Amniotic stem cell (primary cell): ENCODE measurements at regions not wholly inside any gene's neighbourhood (a gene's known extent, or its start where the extent isn't known, plus 50 kb on each side); places are given as distances from the start of the nearest gene placed in this dataset.
"Not testable (repeated sequence)": the region's sequence is repeated elsewhere in the genome, so short reads cannot be mapped to it uniquely, and the experiment has no call there.

Experiments used
- DNase-seq: peaks from one replicate; lab custom pipeline; 2025; lab: John Stamatoyannopoulos, UW

DNA sequence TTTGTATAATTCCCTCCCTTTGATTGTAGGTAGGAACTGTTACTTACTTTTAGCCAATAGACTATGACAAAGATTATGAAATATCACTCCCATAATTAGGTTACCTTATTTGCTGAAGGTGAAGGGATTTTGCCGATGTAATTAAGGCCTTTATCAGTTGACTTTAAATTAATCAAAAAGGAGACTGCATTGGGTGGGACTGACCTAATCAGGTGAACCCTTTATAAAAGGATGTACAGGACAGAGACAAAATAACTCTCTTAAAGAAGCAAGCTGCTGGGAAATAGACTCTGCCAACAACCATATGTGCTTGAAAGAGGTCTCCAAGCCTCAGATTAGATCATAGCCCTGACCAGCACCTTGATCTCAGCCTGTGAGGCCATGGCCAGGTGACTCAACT, 167.6 kb downstream of the SOX3 start:
- DNase-seq: no peak

DNA sequence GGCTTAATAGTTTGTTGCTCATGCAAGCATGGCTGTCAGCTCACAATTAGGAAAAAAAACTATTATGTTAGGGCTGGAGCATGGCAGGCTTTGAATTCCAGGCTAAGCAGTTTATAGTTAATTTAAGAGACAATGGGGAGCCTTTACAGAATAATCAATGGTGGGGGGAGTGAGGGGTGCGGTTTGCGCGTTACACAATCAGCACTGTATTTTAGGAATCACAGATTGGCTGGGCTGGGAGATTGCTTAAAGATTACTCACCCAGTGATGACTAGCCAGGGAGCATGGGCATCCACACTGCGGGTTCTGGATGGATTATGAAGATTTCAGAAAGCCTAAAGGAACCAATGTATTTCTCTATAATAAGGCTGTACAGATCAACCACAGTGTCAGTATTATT, 186.6 kb downstream of the SOX3 start:
- DNase-seq: no peak

DNA sequence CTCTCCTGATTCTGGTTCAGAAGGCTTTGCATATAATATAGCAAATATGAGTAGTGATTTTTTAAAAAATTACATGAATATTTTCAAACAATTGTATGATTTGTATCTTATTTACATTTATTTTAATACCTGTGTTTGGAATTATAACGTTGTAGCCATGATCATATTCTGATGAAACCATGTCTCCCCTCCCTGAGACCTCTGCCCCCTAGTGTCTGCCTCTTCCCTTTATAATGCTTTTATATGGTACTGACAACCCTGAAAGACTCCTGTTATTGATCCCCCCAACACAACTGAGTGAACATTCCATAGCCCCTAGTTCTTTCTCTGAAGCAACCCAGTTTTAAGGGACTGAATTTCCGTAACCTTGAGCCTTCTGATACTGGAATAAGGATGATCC, 187.4 kb downstream of the SOX3 start:
- no peak for DNase-seq

DNA sequence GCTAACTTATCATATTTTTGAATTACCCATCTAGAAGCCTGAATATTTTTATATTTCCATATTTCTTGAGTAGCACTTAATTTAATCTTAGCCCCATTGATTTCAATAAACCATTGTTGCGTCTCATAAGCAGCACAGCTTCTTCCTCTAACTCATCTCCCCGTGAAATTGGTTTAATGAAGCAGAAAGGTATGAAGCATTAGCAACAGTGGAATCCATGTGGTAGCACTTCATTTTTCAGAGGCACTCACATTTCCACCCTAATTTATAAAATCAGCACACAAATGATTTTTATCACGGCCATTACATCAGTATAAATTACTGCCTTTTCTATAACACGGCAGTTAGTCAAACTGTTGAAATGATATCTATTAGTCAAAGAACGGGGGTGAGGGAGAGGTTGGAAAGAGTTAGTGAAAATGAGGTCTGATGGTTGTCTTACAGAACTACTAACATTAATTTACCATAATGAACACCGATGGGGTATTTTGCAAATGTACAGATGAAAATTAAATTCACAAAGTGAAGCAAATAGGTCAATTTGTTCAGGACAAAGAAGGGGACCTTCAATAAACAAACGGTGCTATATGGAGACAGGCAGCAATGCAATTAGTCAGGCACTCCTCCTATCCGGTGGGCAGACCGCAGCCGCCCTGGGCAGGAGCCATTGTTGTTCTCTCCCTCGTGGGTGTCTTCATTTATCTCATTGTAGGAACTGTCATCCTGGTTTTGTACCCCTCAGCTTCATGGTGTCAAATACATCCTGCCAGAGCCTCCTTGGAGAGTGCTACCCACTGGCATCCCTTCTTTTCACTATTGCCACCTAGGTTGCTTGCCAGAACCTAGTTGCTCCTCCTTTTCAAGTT, 205.7 kb downstream of the SOX3 start:
- no peak for DNase-seq

DNA sequence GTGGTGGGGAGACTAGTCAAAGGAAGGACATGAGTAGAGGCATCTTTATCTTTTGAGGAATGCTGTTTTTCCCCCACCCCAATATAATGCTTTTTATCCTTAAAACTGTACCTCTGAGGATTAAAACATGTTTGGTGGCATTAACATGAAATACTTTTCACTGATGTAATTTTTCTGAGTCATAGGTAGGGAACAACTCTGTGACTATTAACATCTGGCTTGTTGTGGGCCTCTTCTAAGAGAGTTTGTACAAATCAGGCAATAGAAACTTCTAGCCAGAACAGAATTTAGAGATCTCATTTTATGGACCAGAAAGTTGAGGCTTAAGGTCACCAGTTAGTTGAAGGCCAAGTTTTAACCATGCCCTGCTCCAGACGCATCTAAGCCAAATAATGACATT, 207.6 kb downstream of the SOX3 start:
- DNase-seq: no peak

DNA sequence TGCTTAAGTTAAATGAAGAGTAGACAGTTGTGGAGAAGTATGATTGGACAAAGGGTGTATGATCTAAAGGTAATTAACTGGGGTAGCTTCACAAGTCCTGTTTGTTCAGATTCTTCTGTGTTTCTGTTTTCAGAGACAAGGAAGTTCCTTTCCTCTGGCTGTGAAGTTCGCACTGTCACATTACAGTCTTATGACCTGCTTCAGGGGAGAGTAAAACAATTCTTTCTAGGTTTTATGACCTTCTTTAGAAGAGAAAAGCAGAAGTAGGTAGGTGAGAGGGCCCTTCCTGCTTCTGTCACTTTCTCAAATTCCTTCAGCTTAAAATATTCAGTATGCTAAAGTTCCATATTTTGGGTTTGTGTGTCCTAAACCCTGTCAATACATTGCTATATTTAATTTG, 211.9 kb downstream of the SOX3 start:
- DNase-seq: no peak

DNA sequence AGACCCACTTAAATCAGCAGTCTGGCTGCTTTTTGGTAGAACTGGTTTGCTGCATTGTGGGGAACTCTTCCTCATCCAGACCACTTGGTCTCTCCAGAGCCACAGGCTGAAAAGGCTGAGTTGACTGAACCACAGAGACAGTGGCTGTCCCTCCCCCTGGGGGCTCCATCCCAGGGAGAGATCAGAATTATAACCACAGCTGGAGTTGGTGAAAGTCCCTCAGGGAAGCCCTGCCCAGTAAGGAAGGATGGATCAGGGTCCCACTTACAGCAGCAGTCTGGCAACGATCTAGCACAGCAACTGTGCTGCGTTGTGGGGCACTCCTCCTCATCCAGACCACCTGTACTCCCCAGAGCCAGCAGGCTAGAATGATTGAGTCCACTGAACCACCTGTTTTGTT, 212.7 kb downstream of the SOX3 start:
- DNase-seq: no peak

DNA sequence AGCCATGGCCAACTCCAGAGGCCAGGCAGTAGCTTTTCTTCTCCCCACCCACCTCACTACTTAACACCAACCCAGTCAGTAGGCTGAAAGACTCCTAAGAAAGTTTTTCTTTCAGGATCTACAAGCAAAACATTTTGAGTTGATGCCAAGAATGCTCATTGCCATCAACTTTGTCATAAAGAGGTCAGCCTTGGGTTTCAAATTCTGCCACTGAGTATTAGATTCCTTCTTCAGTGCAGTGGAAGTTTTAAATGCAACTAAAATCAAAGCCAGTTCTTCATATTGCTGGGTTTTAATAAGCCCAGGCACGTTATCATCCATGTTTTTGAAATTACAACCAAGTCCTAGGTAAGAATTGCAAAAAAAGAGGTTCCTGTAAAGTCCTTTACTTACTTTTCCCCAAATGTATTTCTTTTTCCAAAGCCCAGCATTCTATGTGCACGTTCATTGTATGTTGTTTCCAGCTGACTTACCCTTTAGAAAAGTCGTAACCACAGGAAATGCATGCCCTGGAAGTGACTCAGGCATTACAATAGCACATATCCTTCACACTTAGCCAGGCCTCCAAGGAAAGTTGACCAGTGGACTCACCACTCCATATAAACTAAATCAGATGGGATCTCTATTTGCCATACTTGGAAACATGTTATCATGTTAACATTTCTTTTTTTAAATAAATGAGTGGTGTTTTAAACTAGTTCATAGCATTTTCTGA, 229.9 kb downstream of the SOX3 start:
- DNase-seq: no peak

DNA sequence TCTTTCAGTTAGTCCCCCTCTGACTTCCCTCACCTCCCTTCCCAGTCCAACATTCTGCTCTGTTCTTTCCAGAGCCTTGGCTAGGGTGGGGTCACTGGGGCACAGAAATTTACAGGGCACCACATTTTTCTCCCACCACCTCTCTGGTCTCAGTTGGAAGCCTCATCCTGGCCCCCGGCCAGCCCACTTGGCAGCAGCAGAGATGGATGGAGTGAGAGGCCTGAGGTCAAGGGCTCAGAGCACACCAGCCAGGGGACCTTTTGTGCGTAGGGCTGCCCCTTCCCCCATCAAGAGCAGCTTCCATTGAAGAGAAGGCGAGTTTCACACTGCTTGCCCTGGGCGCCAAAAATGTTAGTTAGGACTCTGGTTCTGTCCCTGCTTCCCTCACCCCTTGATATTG, 230.9 kb downstream of the SOX3 start:
- no peak for DNase-seq

DNA sequence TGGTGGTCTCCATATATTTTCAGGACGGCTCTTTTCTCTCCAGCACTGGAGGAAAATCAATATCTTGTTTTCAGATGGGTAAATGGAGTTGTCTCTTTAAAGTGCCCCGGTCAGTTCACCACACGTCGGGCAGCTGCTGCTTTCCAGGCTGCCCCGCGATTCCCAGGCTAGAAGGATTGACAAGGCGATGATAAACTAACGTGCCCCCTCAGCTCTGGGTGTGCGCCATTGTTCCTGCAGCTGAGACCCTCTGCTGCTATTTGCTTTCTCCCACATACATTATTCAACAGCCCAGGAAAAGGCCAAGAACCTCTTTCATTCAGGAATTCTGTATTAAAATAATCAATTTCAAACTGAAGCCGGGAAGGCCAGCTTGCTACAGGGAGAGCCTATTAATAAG, 254.5 kb downstream of the SOX3 start:
- no peak for DNase-seq

DNA sequence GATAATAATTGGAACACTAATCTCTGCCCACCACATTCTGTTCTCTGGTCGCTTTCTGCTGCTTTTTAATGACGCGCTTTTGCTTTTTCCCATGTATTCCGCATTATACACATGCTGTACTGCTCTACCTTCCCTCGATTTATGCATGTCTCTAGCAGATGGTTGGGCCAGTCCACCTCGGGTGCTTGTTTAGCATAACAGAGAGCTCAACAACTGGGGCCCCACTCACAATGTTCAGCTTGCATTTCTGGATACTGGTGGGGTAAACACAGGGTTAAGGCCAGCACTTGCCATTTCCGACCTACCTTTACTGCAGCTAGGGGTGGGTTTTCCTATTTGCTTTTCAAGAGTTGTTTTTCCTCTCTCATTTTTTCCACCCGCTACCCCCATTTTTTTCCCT, 255.8 kb downstream of the SOX3 start:
- DNase-seq: no peak

DNA sequence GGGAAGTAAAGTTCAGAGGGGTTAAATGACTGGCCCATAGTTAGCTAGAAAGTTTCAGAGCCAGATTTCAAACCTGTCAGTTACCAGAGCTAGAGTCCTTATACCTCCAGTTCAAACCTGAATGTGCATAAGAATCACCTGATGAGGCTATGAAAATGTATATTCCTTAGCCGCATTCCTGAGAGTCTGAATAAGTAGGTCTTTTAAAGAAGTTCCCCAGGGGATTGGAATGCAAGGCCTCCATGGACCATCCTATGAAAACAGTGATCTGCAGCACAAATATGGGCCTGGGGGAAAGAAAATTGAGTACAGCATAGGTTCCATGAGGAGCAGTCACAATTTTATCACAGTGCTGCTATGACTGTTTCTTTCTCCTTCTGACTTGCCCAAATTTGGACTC, 263.9 kb upstream of the CXorf66 start:
- no peak for DNase-seq

DNA sequence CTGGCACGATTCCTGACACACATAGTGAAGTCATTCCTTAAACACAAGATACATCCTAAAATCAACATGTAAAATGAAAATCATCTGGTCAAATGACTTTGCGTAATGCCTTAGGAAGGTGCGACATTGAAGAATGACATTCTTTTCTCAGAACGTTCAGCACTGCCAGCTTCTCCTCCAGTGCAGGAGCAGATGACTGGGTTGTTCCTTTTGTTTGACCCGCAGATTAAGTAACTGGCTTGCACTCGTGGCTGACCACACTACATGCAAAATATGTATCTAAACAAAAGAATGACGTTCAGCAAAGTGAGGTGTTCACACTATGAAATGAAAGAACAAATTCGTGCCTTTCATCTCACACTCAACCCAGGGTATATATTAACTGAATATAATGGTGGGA, 260.7 kb upstream of the CXorf66 start:
- DNase-seq: not testable (repeated sequence)

DNA sequence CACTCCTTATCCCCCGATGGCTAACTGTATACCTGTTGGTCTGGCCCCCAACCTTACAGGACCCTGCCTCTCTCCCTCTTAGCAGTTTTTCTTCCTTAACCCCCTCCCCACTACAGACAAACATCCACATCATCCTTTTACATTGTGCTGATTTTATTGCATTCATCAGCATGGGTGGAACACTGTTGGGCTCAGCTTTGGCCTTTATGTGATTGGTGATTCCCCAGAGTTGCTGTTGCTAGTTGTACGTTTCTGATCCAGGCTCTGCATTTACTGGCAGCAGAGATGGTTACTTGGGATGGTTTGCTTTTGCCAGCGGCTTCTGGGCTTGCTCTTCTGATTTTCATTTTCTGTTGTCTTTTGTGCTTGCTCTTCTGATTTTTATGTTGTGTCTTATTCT, 250.6 kb upstream of the CXorf66 start:
- DNase-seq: not testable (repeated sequence)

DNA sequence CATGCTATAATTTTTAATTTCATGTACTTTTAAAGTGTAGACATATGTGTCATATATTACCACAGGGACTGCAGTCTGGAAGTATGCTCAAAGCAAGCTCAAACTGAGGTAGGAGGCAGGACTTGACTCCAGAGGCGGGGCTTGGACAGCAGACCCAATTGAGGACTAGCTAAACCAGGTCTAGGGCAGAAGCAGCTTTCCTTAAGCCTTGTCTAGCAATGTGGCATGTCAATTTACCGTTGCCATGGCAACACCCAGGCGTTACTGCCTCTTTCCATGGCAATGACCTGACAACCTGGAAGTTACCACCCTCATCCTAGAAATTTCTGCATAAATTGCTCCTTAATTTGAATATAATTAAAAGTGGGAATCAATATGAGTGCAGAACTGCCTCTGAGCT, 249.2 kb upstream of the CXorf66 start:
- DNase-seq: not testable (repeated sequence)

DNA sequence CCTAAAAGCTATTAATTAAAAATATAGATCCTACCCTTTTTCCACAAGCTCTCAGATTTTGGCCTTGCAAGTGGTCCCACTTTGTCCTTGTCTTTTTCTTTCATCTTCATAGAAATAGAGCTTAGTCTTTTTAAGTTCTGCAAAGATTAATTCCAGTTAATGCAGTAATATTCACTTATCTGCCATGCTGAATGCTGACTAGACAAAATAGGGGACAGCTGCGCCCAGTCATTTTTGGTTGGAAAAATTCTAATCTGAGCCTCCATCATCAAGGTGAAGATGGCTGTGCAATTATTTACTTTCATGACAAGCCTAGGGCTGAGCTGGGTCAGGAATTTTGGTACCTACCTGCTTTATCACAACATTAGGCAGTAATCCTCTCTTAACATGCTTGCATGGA, 241.3 kb upstream of the CXorf66 start:
- no peak for DNase-seq

DNA sequence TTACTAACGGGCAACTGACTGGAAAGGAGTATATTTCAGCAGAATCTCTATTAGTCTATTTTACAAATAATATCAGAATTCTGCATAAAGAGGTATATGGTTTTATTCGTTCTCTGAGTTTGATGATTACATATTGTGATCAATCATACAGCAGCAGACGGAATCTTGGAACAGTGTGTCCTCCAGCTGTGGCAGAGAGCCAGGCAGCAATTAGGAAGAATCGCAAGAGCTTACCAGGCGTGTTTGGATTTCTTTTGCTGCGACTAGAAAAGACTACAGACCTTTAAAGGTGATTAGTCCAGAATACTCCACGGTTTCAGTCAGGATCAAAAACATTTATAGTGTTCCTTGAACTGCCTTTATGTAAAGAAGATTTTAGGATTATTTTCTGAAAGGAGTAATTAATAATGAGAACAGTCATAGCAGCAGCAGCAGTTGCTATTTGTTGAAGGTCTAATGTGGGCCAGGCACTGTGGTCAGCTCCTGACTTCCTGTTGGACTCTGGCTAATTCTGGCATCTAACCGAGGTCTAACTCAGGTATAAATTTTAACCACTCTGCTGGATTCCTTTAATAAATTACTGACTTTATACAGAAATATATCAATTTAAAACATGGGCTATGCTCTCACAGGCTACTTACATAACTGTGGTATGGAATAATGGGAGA, 225.3 kb upstream of the CXorf66 start:
- no peak for DNase-seq

DNA sequence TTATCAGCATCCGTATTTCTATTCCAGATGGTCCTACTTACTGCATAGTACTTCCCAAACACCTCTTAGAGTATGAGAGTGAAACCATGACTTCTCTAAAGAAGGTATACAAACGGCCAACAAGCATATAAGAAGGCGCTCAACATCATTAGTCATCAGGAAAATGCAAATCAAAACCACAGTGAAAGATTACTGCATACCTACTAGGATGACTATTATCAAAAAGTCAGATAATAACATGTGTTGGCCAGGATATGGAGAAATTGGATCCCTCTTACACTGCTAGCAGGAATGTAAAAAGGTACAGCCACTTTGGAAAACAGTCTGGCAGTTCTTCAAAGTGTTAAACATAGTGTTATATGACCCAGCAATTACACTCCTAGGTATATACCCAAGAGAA, 215.3 kb upstream of the CXorf66 start:
- DNase-seq: no peak

DNA sequence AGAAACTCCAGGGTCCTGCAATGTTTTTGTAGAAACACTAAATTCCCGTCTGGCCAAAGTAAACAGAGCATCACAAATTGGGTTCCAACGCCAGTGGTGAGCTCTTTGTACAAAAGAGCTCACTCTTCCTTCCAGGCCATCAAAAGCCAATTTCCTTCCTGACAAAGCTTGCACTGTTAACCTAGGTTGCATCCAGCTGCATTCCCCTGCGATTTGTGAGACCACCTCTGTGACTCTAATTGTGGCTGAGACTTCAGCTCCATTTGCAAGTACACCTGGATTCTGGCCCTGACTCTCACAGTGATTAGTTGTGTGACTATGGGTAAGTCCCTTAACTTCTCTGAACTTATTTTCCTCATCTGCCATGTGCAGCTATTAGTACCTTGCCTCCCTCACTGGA, 212.5 kb upstream of the CXorf66 start:
- no peak for DNase-seq

DNA sequence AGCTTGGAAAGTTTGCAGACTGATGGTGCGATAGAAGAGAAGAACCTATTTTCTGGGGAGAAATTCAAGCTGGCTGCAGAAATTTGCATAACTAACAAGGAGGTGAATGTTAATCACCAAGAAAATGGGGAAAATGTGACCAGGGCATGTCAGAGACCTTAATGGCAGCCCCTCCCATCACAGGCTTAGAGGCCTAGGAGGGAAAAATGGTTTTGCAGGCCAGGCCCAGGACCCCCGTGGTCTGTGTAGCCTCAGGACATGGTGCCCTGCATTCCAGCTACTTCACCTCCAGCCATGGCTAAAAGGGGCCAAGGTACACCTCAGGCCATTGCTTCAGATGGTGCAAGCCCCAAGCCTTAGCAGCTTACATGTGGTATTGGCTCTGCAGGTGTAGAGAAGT, 207.1 kb upstream of the CXorf66 start:
- no peak for DNase-seq

DNA sequence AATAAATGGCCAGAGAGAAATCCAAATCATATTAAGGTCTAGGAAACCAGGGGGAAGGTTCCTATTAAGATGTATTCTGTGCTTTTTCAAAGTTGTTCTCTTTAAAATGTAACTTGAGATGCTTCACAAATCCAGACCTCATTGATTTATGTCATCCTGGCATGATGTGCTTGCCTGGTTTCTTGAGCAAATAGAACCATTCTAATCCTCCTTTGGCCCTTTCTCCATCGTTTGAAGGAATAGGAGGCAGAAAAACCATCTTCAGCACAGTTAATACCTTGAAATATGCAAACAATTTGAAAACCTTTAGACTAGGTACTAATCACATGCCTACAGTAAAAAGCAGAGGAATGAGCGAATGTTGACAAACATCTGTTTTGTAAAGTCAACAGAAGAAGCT, 202.2 kb upstream of the CXorf66 start:
- no peak for DNase-seq

DNA sequence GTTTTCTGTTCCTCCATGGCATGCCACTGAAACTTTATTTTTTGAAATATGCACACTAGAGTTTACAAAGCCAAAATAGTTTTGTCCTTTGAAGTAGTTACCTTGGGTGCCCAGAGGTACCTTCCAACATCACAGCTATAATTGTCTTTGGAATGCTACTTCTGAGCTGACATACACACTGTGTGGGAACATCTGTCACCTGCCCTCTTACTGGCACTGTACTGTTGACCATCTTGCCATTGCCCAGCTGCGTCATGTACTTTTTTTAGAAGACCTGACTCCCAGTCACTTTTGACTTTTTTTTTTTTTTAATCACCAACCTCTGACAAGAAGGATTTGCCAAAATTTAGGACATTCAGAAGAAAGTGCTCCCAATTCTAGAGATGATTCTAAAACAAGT, 200.5 kb upstream of the CXorf66 start:
- DNase-seq: no peak

DNA sequence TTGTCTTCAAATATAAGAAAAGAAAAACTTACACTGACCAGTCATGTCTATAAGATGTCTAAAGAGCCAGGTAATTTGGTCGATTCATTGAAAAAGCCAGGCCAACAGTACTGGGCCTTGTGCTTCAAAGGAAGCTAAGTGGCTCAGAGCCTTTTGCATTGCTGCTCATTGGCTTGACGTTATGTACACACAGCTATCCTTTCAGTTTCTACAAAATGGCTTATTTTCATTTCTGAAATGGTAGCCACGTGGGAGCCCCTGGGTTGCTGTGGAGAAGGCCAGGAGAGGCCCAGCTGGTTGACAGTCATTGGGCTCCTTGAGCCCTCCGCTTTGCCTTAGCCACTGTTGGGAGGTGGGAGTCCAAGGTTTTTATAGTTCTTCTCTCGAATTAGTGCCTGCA, 199.1 kb upstream of the CXorf66 start:
- no peak for DNase-seq
